OCI-LY1 (cell line): ENCODE measurements at regions not wholly inside any gene's neighbourhood (a gene's known extent, or its start where the extent isn't known, plus 50 kb on each side); places are given as distances from the start of the nearest gene placed in this dataset.

ENCODE experiments used
- H2AFZ ChIP-seq: fragments of 200-600 bp; sonication (generic), shearing (Covaris generic); 2 replicates; pipeline ENCODE4 v1.6.0; 2014; ENCODE audit warnings: antibody characterized with exemption, mild to moderate bottlenecking, low read length
- H3F3A ChIP-seq: fragments of 200-600 bp; sonication (generic), shearing (Covaris generic); 2 replicates; pipeline ENCODE4 v1.6.0; 2014; ENCODE audit warnings: mild to moderate bottlenecking, antibody characterized with exemption, low read length, moderate library complexity; ENCODE audit not compliant: insufficient read depth
- H3K27ac ChIP-seq: fragments of 200-600 bp; sonication (generic); 2 replicates; pipeline ENCODE4 v1.5.1; 2014; ENCODE audit warnings: low read length, mixed run types, mild to moderate bottlenecking, low read depth; ENCODE audit not compliant: poor library complexity, severe bottlenecking
- H3K27me3 ChIP-seq: fragments of 200-600 bp; sonication (generic); 2 replicates; pipeline ENCODE4 v1.6.0; 2014; ENCODE audit warnings: antibody characterized with exemption, mild to moderate bottlenecking, low read length, moderate library complexity; ENCODE audit not compliant: insufficient read depth
- H3K36me3 ChIP-seq: fragments of 200-600 bp; sonication (generic); 2 replicates; pipeline ENCODE4 v1.6.1; 2014; ENCODE audit warnings: mild to moderate bottlenecking, antibody characterized with exemption, low read length, moderate library complexity, mixed read lengths; ENCODE audit not compliant: insufficient read depth
- H3K4me1 ChIP-seq: fragments of 200-600 bp; sonication (generic); 2 replicates; pipeline ENCODE4 v1.5.1; 2014; ENCODE audit warnings: mild to moderate bottlenecking, low read length, moderate library complexity; ENCODE audit not compliant: insufficient read depth, severe bottlenecking
- H3K4me2 ChIP-seq: fragments of 200-600 bp; sonication (generic), shearing (Covaris generic); 2 replicates; pipeline ENCODE4 v1.6.1; 2014; ENCODE audit warnings: low read length
- H3K4me3 ChIP-seq: fragments of 200-600 bp; sonication (generic); 2 replicates; pipeline ENCODE4 v1.5.1; 2014; ENCODE audit warnings: low read length, low read depth, mild to moderate bottlenecking, mixed read lengths; ENCODE audit not compliant: poor library complexity, severe bottlenecking
- H3K79me2 ChIP-seq: fragments of 200-600 bp; shearing (Covaris generic); 2 replicates; pipeline ENCODE4 v1.6.1; 2016; ENCODE audit warnings: mixed run types, low read length, mixed read lengths; ENCODE audit not compliant: insufficient read depth
- H3K9ac ChIP-seq: fragments of 200-600 bp; sonication (generic), shearing (Covaris generic); 2 replicates; pipeline ENCODE4 v1.6.1; 2014; ENCODE audit warnings: mild to moderate bottlenecking, low read length, mixed read lengths
- H3K9me2 ChIP-seq: fragments of 200-600 bp; sonication (generic), shearing (Covaris generic); 2 replicates; pipeline ENCODE4 v1.6.1; 2014; ENCODE audit warnings: low read depth, mild to moderate bottlenecking, low read length, mixed read lengths
- H3K9me3 ChIP-seq: fragments of 200-600 bp; shearing (Covaris generic); 2 replicates; pipeline ENCODE4 v1.6.1; 2014; ENCODE audit warnings: low read length, mixed read lengths
- H4K20me1 ChIP-seq: fragments of 200-600 bp; sonication (generic), shearing (Covaris generic); 2 replicates; pipeline ENCODE4 v1.6.0; 2016; ENCODE audit warnings: mild to moderate bottlenecking, low read length; ENCODE audit not compliant: insufficient read depth
- CTCF ChIP-seq: fragments of 200-600 bp; sonication (generic), shearing (Covaris generic); IDR thresholded peaks from 2 replicates; pipeline ENCODE4 v1.5.1; 2017; ENCODE audit warnings: mild to moderate bottlenecking, antibody characterized with exemption, low read length, moderate library complexity, mixed read lengths
- EZH2 ChIP-seq: fragments of 200-600 bp; sonication (generic), shearing (Covaris generic); IDR thresholded peaks from 2 replicates; pipeline ENCODE4 v1.8.0; 2017; ENCODE audit warnings: borderline replicate concordance, mixed run types, mild to moderate bottlenecking, antibody characterized with exemption, low read length, moderate library complexity, mixed read lengths

GRCh38 chr7:122211362-122211761 is 67.3 kb upstream of the AASS start:
- H3K9me3 ChIP-seq: no peaks in the 10 kb centered on the region
- H3K9ac ChIP-seq: no peak overlapping the region
- no peaks in the 10 kb centered on the region for H3K36me3 ChIP-seq
- no peak overlapping the region for H3K4me2 ChIP-seq
- TF ChIP-seq EZH2 (no peak), CTCF (no peak)
- H4K20me1 ChIP-seq: no peaks in the 10 kb centered on the region
- H3K9me2 ChIP-seq: no peaks in the 10 kb centered on the region
- H3K27me3 ChIP-seq: no peaks in the 10 kb centered on the region
- H3K79me2 ChIP-seq: no peaks in the 10 kb centered on the region
- H3K27ac ChIP-seq: no peak overlapping the region
- H3K4me1 ChIP-seq: no peaks in the 10 kb centered on the region
- no peak overlapping the region for H3K4me3 ChIP-seq
- no peaks in the 10 kb centered on the region for H3F3A ChIP-seq
- no peak overlapping the region for H2AFZ ChIP-seq

GRCh38 chr7:122206985-122207384 is 62.9 kb upstream of the AASS start:
- no peaks in the 10 kb centered on the region for H3K4me1 ChIP-seq
- H3K27me3 ChIP-seq: no peaks in the 10 kb centered on the region
- H3F3A ChIP-seq: no peaks in the 10 kb centered on the region
- TF ChIP-seq CTCF: no peak
- no peak for TF ChIP-seq EZH2
- H3K9ac ChIP-seq: no peak overlapping the region
- no peaks in the 10 kb centered on the region for H3K9me2 ChIP-seq
- H2AFZ ChIP-seq: no peak overlapping the region
- H4K20me1 ChIP-seq: no peaks in the 10 kb centered on the region
- no peak overlapping the region for H3K4me2 ChIP-seq
- H3K79me2 ChIP-seq: no peaks in the 10 kb centered on the region
- no peak overlapping the region for H3K4me3 ChIP-seq
- H3K9me3 ChIP-seq: no peaks in the 10 kb centered on the region
- H3K27ac ChIP-seq: no peak overlapping the region
- no peaks in the 10 kb centered on the region for H3K36me3 ChIP-seq

GRCh38 chr7:122203814-122204213 is 59.8 kb upstream of the AASS start:
- Histone ChIP-seq H3K9ac (no peak overlapping the region), H2AFZ (no peak overlapping the region), H3K27ac (no peak overlapping the region), H3F3A (no peaks in the 10 kb centered on the region), H3K4me2 (no peak overlapping the region), H3K4me1 (no peaks in the 10 kb centered on the region), H3K27me3 (no peaks in the 10 kb centered on the region), H3K9me2 (no peaks in the 10 kb centered on the region), H4K20me1 (no peaks in the 10 kb centered on the region), H3K4me3 (no peak overlapping the region), H3K79me2 (no peaks in the 10 kb centered on the region), H3K9me3 (no peaks in the 10 kb centered on the region), H3K36me3 (no peaks in the 10 kb centered on the region)
- no peak for TF ChIP-seq CTCF
- no peak for TF ChIP-seq EZH2
